ENCODE measurements at regions not wholly inside any gene's neighbourhood (a gene's known extent, or its start where the extent isn't known, plus 50 kb on each side); places are given as distances from the start of the nearest gene placed in this dataset.
"Not testable (repeated sequence)": the region's sequence is repeated elsewhere in the genome, so short reads cannot be mapped to it uniquely, and the experiment has no call there.

GRCh38 chr2:15822151-15823044, 118.0 kb upstream of the MYCN start:
- no peak for DNase-seq (ENCODE audit: low read depth)
- no peak for TF ChIP-seq CTCF (IDR thresholded peaks at IDR 0.05; ENCODE audit: control insufficient read depth, extremely low read depth, insufficient read depth)
- no peak overlapping the region for H3K4me3 ChIP-seq (ENCODE audit: low read depth, low read length)

- DNase-seq (ENCODE audit: low read depth) = no peak
- H3K4me3 ChIP-seq (ENCODE audit: low read depth, low read length) = no peak overlapping the region
- no peak for TF ChIP-seq CTCF (IDR thresholded peaks at IDR 0.05; ENCODE audit: control insufficient read depth, extremely low read depth, insufficient read depth)
Measured at GRCh38 chr2:15823459-15824396, 116.6 kb upstream of the MYCN start.

GRCh38 chr2:15824467-15824866, 115.9 kb upstream of the MYCN start:
- not testable (repeated sequence) for DNase-seq (ENCODE audit: low read depth)

GRCh38 chr2:15825276-15825980, 114.9 kb upstream of the MYCN start:
- DNase-seq (ENCODE audit: low read depth) = no peak
- TF ChIP-seq CTCF (IDR thresholded peaks at IDR 0.05; ENCODE audit: control insufficient read depth, extremely low read depth, insufficient read depth) = no peak
- no peak overlapping the region for H3K4me3 ChIP-seq (ENCODE audit: low read depth, low read length)

More at GRCh38 chr2:15824467-15824866, 115.9 kb upstream of the MYCN start:
- H3K4me3 ChIP-seq (ENCODE audit: low read depth, low read length) = not testable (repeated sequence)

GRCh38 chr2:15826273-15826717, 114.1 kb upstream of the MYCN start:
- no peak for TF ChIP-seq CTCF (IDR thresholded peaks at IDR 0.05; ENCODE audit: control insufficient read depth, extremely low read depth, insufficient read depth)
- no peak overlapping the region for H3K4me3 ChIP-seq (ENCODE audit: low read depth, low read length)
- no peak for DNase-seq (ENCODE audit: low read depth)

GRCh38 chr2:15827001-15827400, 113.3 kb upstream of the MYCN start:
- H3K4me3 ChIP-seq (ENCODE audit: low read depth, low read length) = no peak overlapping the region
- TF ChIP-seq CTCF (IDR thresholded peaks at IDR 0.05; ENCODE audit: control insufficient read depth, extremely low read depth, insufficient read depth) = no peak
- no peak for DNase-seq (ENCODE audit: low read depth)

Data from LNCaP clone FGC (cell line).